AG09319 (cell line): ENCODE measurements at regions not wholly inside any gene's neighbourhood (a gene's known extent, or its start where the extent isn't known, plus 50 kb on each side); places are given as distances from the start of the nearest gene placed in this dataset.

Source experiments
- DNase-seq: peaks from one replicate; pipeline ENCODE4 v3.0.0-alpha.2; 2010; ENCODE audit warnings: low read depth; ENCODE audit errors: extremely low read depth
- TF ChIP-seq, protein P1 (sequence below): IDR thresholded peaks from 2 replicates; pipeline ENCODE4 v1.5.1; 2011; ENCODE audit warnings: low read depth, mild to moderate bottlenecking, inconsistent platforms, low read length, moderate library complexity

DNA sequence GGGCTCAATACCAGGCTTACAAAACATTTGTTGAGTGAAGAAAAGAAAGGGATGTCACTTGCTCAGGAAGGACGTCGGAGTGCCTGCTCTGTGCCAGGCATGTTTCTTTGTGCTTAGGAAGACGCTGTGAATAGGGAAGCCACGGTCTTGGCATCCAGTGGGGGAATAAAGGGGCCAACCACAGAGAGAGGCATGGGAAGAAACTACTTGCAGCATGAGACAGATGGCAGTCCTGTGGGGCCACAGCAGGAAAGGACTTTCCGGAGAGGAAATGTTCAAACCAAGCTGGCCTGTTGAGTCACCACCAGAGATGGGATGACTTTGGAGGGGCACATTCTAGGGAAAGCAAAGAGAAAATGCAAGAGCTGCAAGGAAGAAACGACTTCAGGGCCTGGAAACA, 173.2 kb downstream of the CDH26 start:
- no peak for DNase-seq
- TF ChIP-seq, protein P1, sequence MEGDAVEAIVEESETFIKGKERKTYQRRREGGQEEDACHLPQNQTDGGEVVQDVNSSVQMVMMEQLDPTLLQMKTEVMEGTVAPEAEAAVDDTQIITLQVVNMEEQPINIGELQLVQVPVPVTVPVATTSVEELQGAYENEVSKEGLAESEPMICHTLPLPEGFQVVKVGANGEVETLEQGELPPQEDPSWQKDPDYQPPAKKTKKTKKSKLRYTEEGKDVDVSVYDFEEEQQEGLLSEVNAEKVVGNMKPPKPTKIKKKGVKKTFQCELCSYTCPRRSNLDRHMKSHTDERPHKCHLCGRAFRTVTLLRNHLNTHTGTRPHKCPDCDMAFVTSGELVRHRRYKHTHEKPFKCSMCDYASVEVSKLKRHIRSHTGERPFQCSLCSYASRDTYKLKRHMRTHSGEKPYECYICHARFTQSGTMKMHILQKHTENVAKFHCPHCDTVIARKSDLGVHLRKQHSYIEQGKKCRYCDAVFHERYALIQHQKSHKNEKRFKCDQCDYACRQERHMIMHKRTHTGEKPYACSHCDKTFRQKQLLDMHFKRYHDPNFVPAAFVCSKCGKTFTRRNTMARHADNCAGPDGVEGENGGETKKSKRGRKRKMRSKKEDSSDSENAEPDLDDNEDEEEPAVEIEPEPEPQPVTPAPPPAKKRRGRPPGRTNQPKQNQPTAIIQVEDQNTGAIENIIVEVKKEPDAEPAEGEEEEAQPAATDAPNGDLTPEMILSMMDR, result no peak

- TF ChIP-seq, protein P1, result no peak
- no peak for DNase-seq
These were observed 174.1 kb downstream of the CDH26 start for GRCh38 chr20:60132162-60132826.

GRCh38 chr20:60132827-60133670, 174.8 kb downstream of the CDH26 start:
- no peak for DNase-seq
- TF ChIP-seq, protein P1, result no peak

GRCh38 chr20:60135276-60135675, 177.1 kb downstream of the CDH26 start:
- no peak for DNase-seq
- TF ChIP-seq, protein P1, result no peak

DNA sequence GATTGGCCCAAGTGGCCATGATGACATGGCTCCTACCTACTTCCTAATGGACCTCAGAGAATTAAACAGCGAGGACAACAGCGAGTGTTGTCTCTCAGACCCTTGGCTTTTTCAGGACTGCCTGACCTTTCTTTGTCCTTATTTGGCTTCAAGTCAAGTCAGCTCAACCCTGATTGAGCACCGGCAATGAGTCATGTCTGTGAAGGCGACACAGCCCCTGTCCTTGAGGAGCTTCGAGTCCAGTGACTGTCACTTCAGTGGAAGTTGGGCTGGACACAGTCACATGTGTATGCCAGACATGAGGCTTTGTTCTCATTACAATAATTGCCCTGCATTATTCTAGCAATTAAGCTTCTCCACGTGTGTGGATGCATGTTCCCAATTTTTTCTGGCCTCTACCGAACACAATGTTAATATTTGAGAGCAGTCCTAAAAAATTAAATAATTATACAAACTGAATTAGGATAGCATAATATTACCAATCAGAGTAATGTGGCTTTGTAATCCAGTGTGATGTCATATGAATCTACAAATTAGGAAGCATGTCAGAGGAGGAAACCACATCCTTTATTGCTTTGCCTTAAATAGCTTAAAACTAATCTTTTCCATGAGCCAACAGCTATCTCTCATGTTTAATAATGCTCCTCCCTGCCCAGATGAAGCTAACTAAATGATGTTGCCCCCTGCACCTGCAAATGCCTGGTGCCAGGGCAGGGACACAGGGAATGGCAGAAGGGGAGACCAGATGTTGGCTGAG, 178.6 kb downstream of the CDH26 start:
- no peak for DNase-seq
- TF ChIP-seq, protein P1, result no peak

DNA sequence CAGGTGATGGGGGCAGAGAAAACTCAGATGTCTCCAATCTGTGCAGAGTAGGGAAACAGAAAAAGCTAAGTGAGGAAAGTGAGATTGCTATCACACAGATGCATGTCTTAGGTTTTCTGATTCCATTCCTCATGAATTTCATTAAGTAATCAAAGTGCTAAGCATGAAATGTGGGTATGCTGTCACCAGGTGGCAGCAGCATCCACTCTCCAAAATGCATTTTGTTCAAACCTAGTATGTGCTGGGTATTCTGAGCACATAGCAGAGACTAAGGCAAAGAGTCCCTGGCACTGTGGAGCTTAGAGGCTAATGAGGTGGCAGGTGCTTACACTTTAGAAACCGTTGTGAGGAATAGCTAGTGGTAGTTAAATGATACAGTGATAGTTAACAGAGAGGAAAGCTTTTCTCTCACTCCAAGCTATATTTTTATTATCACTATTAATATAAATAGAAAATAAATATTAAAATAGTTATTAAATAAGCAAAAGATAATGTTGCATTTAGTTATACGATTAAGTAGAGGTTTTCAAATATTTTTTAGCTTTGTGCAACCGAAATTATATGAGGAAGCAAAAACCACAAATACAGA, 179.5 kb downstream of the CDH26 start:
- TF ChIP-seq, protein P1, result peak; percentile 11
- DNase-seq, result no peak
